Fibroblast of peridontal ligament (primary cell): ENCODE measurements at regions not wholly inside any gene's neighbourhood (a gene's known extent, or its start where the extent isn't known, plus 50 kb on each side); places are given as distances from the start of the nearest gene placed in this dataset.
A peak's percentile ranks its signal among the peaks of the same experiment; 100 is the strongest.

Experiments used
- DNase-seq: peaks from one replicate; pipeline ENCODE4 v3.0.0-alpha.2; 2010; ENCODE audit errors: extremely low read depth

DNA sequence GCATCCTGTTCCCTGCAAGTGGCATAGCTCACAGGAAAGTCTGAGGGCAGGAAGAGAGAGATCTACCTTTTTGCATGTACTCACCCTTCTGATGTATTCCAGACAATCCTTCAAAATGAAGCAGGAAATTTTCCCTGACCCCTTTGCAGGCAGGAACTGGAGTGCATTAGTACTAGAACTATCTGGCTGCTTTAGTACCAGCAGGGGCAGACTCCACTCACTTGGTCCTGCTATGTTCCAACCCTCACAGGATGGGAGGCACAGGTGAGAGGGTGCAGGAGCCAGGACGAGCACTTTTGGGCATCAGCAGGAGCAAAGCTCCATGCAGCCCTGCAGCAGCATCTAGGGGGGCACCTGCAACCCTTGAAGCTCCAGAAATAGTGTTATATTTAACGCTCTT lies 116.3 kb upstream of the IGF1 start:
- DNase-seq: no peak

- DNase-seq: no peak
These were observed 115.7 kb upstream of the IGF1 start for GRCh38 chr12:102596031-102596430.

GRCh38 chr12:102595315-102595714 lies 115.0 kb upstream of the IGF1 start:
- DNase-seq: no peak

DNA sequence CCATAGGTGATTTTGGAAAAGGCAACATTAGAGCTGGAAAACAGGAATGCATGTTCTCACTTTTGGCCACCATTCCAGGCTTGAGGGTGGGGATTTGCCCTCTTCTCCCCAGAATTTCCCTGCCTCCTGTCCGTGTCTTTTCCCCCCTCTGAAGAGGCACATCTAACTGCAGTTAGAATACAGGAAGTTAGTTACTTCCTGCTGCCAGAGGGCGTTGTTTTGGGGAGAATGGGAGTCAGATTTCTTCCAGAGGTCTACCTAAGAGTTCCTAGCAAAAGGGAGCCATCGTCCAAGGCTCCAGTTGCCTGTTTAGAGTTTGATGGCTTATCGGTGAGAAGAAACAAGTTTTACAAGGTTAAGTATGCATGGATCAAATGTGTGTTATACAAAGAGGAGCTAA lies 112.8 kb upstream of the IGF1 start:
- no peak for DNase-seq

DNA sequence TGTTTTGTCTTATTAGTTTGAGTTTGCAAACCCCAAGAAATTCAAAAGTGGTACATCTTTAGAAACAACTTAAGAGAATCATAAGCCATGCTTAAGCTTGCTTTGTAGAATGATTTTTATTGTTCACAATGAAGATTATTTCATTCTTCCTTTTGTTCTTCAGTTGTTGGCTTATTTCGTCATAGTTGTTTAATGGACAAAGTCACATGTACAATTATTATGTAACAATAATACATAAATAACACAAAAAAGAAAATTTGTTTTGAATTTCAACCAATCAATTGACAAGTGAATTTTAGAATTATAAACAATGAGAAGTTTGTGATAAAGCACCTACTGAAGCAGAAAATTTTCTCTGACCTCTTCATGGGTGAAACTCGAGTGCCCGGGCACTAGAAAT lies 111.8 kb upstream of the IGF1 start:
- DNase-seq: no peak

- DNase-seq: no peak
These were observed 92.9 kb upstream of the IGF1 start for GRCh38 chr12:102573237-102573636.

GRCh38 chr12:102571889-102572288 lies 91.5 kb upstream of the IGF1 start:
- DNase-seq: no peak

DNA sequence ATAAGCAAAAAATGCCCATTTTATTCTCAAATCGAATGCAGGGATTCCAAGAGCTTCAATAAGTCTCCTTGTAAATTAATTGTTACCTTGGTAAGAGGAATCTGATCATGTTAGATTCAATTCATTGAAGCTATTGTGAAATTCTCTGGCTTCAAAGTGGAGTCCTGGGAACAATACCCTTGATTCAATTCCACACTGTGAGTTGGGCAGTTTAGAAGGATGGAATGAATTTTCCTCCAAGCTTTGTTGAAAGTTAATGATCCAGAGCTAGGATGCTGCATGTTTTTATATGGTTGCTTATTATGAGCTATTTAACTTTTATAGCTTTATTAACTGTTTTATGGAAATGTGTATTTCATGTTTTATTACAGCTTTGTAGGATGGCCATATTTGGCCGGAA lies 89.9 kb upstream of the IGF1 start:
- no peak for DNase-seq

- DNase-seq: no peak
These were observed 89.4 kb upstream of the IGF1 start for GRCh38 chr12:102569803-102570202.

DNA sequence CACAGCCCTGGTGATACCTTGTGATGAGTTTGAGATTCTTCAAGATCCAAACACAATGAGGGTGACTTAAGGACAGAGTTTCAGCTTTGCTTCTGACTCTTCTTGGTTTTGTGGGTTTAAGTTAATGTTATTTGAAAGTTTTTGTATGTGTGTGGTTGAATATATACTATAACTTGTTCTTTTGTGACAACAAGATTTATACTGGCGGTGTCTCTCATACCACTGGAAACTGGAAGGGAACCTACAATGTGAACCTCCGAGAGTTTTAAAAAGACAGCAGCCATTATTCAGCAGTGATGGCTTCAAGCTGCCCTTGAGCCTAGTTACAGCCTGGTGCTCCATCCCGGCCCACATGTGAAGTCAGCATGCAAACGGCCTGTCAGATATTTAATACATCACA lies 87.9 kb upstream of the IGF1 start:
- DNase-seq: peak; percentile 38

GRCh38 chr12:102567031-102567985 lies 86.9 kb upstream of the IGF1 start:
- peak; percentile 83 for DNase-seq

DNA sequence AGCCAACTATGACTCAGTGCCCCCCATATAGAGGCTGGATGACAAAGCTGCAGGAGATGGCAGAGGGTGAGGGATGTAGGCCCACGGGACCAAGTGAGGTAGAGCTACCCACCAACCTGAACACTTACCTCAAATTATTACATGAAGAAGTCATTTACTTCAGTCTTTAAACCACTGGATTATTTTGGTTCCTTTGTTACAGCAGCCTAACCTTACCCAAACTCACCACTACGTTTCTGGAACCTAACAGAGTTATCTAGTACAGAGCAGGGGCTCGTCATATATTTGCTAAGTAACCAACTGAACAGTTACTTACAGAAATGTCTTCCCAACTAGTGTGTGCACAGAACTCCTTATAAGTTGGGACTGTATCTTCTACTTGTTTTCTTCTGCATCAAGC lies 85.2 kb upstream of the IGF1 start:
- DNase-seq: no peak

DNA sequence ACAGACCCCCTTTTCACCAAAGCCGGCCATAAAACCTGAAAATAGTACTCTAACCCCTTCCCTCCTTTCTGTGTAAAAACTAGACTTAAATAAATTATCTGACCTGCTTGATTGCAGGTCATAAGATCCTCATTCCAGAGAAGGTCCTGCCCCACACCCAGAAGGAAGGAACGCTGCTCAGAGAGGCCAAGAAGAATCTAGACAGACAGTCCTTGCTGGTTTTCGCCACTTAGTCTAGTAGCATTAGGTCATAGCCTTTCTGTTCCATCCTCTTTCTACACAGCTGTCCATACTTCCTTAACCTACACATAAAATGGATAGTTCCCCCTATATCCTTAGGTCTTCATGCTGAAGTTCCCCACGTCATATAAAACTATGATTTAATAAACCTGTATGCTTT lies 83.7 kb upstream of the IGF1 start:
- DNase-seq: no peak

- DNase-seq: no peak
These were observed 82.6 kb upstream of the IGF1 start for GRCh38 chr12:102562836-102563425.

GRCh38 chr12:102551186-102551585 lies 70.8 kb upstream of the IGF1 start:
- DNase-seq: no peak

GRCh38 chr12:102549691-102550090 lies 69.3 kb upstream of the IGF1 start:
- DNase-seq: no peak

GRCh38 chr12:102548543-102548942 lies 68.2 kb upstream of the IGF1 start:
- DNase-seq: no peak

GRCh38 chr12:102543494-102544485 lies 63.4 kb upstream of the IGF1 start:
- DNase-seq: no peak

DNA sequence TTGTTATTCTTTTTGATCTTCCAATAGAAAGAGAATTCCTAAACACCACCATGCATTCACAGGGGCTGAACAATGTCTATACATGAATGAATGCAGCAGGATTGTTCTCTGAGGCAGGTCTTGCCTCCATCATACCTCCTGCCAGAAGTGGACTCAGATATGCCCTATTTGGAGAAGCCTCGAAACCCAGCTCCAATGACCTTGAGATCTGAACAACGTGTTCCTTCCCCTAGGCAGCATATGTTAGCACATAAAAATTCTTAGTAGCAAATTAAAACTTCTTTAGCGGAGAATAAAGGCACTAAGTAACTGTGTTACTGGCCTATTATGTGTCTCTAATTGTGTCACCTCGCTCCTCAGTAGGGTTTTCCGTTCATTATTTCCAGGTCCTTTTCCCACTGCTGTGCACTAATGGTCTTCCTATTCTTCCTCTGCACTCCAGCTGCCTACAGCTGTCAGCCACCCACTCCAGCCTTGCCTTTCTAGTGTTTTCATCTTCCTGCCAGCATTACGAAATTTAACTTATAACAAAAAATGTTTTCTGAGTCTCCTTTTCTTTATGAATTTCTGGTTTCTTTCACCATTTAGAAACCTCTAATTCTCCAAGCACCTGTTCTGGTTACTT lies 62.6 kb upstream of the IGF1 start:
- DNase-seq: no peak

- no peak for DNase-seq
These were observed 60.5 kb upstream of the IGF1 start for GRCh38 chr12:102540815-102541385.
